Adrenal gland (tissue), 5 donors: ENCODE measurements at regions not wholly inside any gene's neighbourhood (a gene's known extent, or its start where the extent isn't known, plus 50 kb on each side); places are given as distances from the start of the nearest gene placed in this dataset.

Experiments used
- CTCF ChIP-seq, 6 experiments: fragments of 450-650 bp in 4 of 6; fragments of 200-600 bp in 2 of 6; sonication (generic) in 1 of 6; IDR thresholded peaks; 1 replicate in 5 of 6; 2 replicates in 1 of 6; pipeline versions ENCODE4 v1.5.1 to v1.8.0; 2016 to 2021; ENCODE audit warnings: antibody characterized with exemption in 6 of 6, mild to moderate bottlenecking in 2 of 6, moderate library complexity in 1 of 6
- POLR2A ChIP-seq, 2 donors: fragments of 450-650 bp; IDR thresholded peaks; one replicate each; pipeline ENCODE4 v1.6.1; 2017; ENCODE audit warnings: antibody characterized with exemption in 2 of 2, mild to moderate bottlenecking in 2 of 2, moderate library complexity in 1 of 2
- donor health status: DM: no; HTN: no; CAD: no.

DNA sequence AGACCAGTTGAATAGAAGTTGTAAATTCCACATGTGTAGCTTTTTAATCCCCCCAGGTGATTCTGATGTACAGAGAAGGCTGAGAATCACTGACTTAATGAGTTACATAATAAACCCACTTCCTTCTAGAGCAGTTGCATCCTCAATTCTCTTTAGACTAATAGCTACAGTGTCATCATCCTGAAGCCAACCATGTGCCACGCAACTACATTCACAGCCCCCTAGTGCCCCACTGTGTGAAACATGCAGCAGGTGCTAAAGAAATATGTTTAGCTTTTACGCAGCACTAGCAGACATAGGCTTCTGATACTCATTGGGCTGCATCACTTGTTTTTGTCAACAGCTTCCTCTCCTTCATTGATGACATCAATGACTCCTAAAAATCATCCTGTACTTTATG lies 1168.3 kb downstream of the BCL11B start:
- no peak for TF ChIP-seq CTCF (IDR thresholded peaks at IDR 0.05)
- TF ChIP-seq POLR2A (IDR thresholded peaks at IDR 0.05), result no peak
